Activated T-helper 1 cell treated with anti-CD3 and anti-CD28 coated beads, Interleukin-12 subunit alpha, Interleukin-12 subunit beta, Interleukin-2, Interleukin-4 antibody, amounts not matched to agents 30 ng/mL and 10 ng/mL and 1 ng/mL, durations not matched to agents 14 hours and 24 hours and 36 hours (primary cell): ENCODE measurements at regions not wholly inside any gene's neighbourhood (a gene's known extent, or its start where the extent isn't known, plus 50 kb on each side); places are given as distances from the start of the nearest gene placed in this dataset.

Experiments used
- DNase-seq: peaks from one replicate; pipeline ENCODE4 v3.0.0; 2021; ENCODE audit warnings: low spot score
- H3K27ac Mint-ChIP-seq: one replicate; pipeline ENCODE4 v1.8.0; 2021; ENCODE audit warnings: mild to moderate bottlenecking, mixed read lengths
- H3K27me3 Mint-ChIP-seq: one replicate; pipeline ENCODE4 v1.8.0; 2022; ENCODE audit warnings: mild to moderate bottlenecking, moderate library complexity, mixed read lengths; ENCODE audit not compliant: insufficient read depth
- H3K36me3 Mint-ChIP-seq: one replicate; pipeline ENCODE4 v1.8.0; 2021; ENCODE audit warnings: low read depth, mixed read lengths
- H3K4me1 Mint-ChIP-seq: one replicate; pipeline ENCODE4 v1.8.0; 2021; ENCODE audit warnings: low read depth, mixed read lengths
- H3K4me3 Mint-ChIP-seq: one replicate; pipeline ENCODE4 v1.8.0; 2021; ENCODE audit warnings: mild to moderate bottlenecking, moderate library complexity, mixed read lengths
- H3K9me3 Mint-ChIP-seq: one replicate; pipeline ENCODE4 v1.8.0; 2021; ENCODE audit warnings: mixed read lengths
- intact Hi-C: fragments of 100-400 bp; cut with micrococcal nuclease; formaldehyde crosslinking; loops from one replicate; pipeline ENCODE4 v1.15.1; 2024

- H3K4me3 Mint-ChIP-seq: no peak overlapping the region
- H3K9me3 Mint-ChIP-seq: no peaks in the 10 kb centered on the region
- H3K27me3 Mint-ChIP-seq: no peaks in the 10 kb centered on the region
- no peaks in the 10 kb centered on the region for H3K4me1 Mint-ChIP-seq
- H3K27ac Mint-ChIP-seq: no peak overlapping the region
- intact Hi-C loops: no loop called here
- no peak for DNase-seq
- no peaks in the 10 kb centered on the region for H3K36me3 Mint-ChIP-seq
These were observed 453.7 kb downstream of the ATP23 start for GRCh38 chr12:58395056-58395455.

- Mint-ChIP-seq H3K4me3 (no peak overlapping the region), H3K4me1 (no peaks in the 10 kb centered on the region), H3K9me3 (no peaks in the 10 kb centered on the region), H3K27me3 (no peaks in the 10 kb centered on the region), H3K36me3 (no peaks in the 10 kb centered on the region), H3K27ac (no peak overlapping the region)
- intact Hi-C loops: no loop called here
- DNase-seq: no peak
These were observed 454.1 kb downstream of the ATP23 start for GRCh38 chr12:58395470-58395869.

GRCh38 chr12:58396239-58396638, 454.9 kb downstream of the ATP23 start:
- H3K4me3 Mint-ChIP-seq: no peak overlapping the region
- H3K9me3 Mint-ChIP-seq: no peaks in the 10 kb centered on the region
- DNase-seq: no peak
- no peaks in the 10 kb centered on the region for H3K27me3 Mint-ChIP-seq
- intact Hi-C loops: no loop called here
- H3K4me1 Mint-ChIP-seq: no peaks in the 10 kb centered on the region
- H3K27ac Mint-ChIP-seq: no peak overlapping the region
- H3K36me3 Mint-ChIP-seq: no peaks in the 10 kb centered on the region

DNA sequence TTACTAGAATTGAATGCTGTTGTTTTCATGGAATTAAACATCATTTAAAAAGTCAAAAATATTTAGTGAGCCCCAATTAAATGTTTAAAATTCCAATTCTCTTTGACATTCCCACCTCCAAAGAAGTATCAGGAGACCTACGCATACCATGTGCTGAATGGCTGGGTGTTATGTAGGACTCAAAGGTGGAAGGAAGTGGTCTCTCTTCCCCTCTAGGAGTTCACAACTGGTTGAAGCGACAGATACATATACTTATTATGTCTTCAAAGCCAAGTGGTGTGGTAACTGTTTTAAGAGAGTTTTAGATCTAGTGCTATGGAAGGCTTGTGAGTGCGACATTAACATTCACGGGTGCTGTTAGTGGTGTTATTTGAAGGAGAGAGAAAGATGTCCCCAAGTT, 464.0 kb downstream of the ATP23 start:
- Mint-ChIP-seq H3K4me3 (no peak overlapping the region), H3K27me3 (no peaks in the 10 kb centered on the region), H3K4me1 (no peaks in the 10 kb centered on the region), H3K27ac (no peak overlapping the region), H3K9me3 (no peaks in the 10 kb centered on the region), H3K36me3 (no peaks in the 10 kb centered on the region)
- DNase-seq: no peak
- intact Hi-C loops: no loop called here

- Mint-ChIP-seq H3K4me1 (peaks cover 6% of the 10 kb centered on the region), H3K36me3 (no peaks in the 10 kb centered on the region), H3K27me3 (no peaks in the 10 kb centered on the region), H3K27ac (no peak overlapping the region), H3K9me3 (no peaks in the 10 kb centered on the region), H3K4me3 (no peak overlapping the region)
- DNase-seq: no peak
- intact Hi-C loops: no loop called here
These were observed 467.1 kb downstream of the ATP23 start for GRCh38 chr12:58408516-58408915.

DNA sequence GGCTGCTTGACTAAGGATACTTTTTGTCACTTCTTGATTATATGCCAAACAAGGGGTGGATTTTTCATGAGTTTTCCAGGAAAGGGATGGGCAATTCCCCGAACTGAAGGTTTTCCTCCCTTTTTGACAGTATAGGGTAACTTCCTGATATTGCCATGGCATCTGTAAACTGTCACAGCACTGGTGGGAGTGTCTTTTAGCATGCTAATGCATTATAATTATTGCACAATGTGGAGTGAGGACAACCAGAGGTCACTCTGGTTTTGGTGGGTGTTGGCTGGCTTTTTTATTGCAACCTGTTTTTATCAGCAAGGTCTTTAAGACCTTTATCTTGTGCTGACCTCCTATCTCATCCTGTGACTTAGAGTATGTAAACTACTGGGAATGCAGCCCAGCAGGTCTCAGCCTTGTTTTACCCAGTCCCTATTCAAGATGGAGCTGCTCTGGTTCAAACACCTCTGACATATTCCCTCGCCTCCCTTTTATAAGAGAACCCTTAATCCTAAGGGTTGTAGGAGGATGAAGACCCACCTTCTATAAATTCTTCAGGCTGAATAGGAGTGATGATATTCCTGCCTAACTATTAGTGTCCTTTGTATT, 471.2 kb downstream of the ATP23 start:
- intact Hi-C loops: no loop called here
- H3K4me1 Mint-ChIP-seq: peaks cover 6% of the 10 kb centered on the region
- H3K4me3 Mint-ChIP-seq: no peak overlapping the region
- H3K27me3 Mint-ChIP-seq: peaks cover 2% of the 10 kb centered on the region
- H3K36me3 Mint-ChIP-seq: no peaks in the 10 kb centered on the region
- no peaks in the 10 kb centered on the region for H3K9me3 Mint-ChIP-seq
- H3K27ac Mint-ChIP-seq: no peak overlapping the region
- no peak for DNase-seq

- Mint-ChIP-seq H3K9me3 (no peaks in the 10 kb centered on the region), H3K4me3 (no peak overlapping the region), H3K27me3 (peaks cover 4% of the 10 kb centered on the region), H3K27ac (no peak overlapping the region), H3K4me1 (peaks cover 6% of the 10 kb centered on the region), H3K36me3 (no peaks in the 10 kb centered on the region)
- intact Hi-C loops: no loop called here
- no peak for DNase-seq
These were observed 472.4 kb downstream of the ATP23 start for GRCh38 chr12:58413794-58414193.

GRCh38 chr12:58414398-58414871, 473.1 kb downstream of the ATP23 start:
- DNase-seq: no peak
- Mint-ChIP-seq H3K4me1 (peaks cover 6% of the 10 kb centered on the region), H3K27me3 (peaks cover 8% of the 10 kb centered on the region), H3K9me3 (no peaks in the 10 kb centered on the region), H3K4me3 (no peak overlapping the region), H3K36me3 (no peaks in the 10 kb centered on the region), H3K27ac (no peak overlapping the region)
- intact Hi-C loops: no loop called here

DNA sequence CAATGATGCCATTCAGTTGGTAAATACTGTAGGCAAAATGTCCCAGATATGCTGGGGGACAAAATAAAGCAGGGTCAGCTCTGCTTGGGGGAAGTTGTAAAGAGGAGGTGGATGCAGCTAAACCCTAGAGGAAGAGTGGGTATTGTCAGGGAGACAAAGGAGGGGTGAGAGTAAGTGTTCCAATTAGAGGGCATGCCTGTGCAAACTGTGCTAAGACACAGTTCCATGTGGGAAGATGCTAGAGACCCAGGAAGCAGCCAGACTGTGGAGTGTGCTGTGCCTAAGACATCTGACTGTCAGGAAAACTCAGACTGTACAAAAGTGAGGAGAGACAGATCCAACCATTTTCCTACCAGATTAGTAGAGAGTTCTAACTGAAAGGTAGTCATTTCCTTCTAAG, 474.3 kb downstream of the ATP23 start:
- no peak overlapping the region for H3K27ac Mint-ChIP-seq
- peaks cover 11% of the 10 kb centered on the region for H3K27me3 Mint-ChIP-seq
- no peaks in the 10 kb centered on the region for H3K36me3 Mint-ChIP-seq
- no peak for DNase-seq
- no peaks in the 10 kb centered on the region for H3K9me3 Mint-ChIP-seq
- no peak overlapping the region for H3K4me3 Mint-ChIP-seq
- intact Hi-C loops: no loop called here
- peaks cover 6% of the 10 kb centered on the region for H3K4me1 Mint-ChIP-seq

DNA sequence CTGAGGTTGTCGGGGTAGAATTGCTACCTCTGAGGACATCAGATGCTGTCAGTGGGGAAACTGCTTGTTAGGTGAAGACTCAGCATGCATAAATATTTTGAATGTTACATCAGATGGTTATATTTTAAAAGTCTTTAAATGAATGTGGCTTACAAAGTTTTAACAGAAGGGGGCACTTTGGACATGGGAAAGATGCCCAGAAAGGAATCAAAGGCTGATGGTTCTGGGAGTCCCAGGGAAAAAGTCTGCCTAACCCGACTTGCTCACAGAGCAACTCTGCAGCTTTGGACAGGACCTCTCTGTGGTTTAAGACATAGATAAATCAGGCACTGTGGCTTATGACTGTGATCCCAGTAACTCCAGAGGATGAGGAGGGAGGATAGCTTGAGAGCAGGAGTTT, 474.9 kb downstream of the ATP23 start:
- Mint-ChIP-seq H3K4me1 (peaks cover 6% of the 10 kb centered on the region), H3K9me3 (no peaks in the 10 kb centered on the region)

DNA sequence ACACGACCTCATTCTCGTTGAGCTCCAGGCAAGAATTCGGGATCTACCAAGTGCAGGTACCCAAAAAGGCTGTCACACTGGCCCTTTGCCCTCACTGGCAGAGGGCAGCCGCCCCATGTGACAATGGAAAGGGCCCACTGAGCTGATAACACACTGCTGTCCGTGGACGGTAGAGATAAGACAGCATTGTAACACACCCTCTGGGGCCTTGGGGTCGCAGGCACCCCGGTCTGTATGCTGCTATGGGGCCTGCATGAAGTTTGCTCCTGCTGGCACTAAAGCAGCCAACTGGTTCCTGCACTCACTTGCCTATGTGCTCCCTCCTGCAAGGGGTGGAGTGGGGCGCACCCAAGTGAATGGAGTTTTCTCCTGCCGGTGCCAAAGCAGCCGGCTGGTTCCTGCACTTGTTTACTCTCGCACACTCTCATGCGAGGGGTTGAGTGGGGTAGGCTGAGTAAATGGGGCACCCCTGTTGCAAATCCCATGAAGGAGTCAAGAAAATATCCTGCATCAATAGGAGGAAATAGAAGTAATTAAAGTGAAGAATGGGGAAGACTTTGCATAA, 477.9 kb downstream of the ATP23 start:
- Mint-ChIP-seq H3K9me3 (peaks cover 4% of the 10 kb centered on the region), H3K27ac (no peak overlapping the region), H3K36me3 (no peaks in the 10 kb centered on the region), H3K27me3 (peaks cover 21% of the 10 kb centered on the region), H3K4me3 (no peak overlapping the region), H3K4me1 (peaks cover 6% of the 10 kb centered on the region)
- intact Hi-C loops: no loop called here
- DNase-seq: no peak

More for the DNA sequence above, 474.9 kb downstream of the ATP23 start:
- H3K27ac Mint-ChIP-seq: no peak overlapping the region
- no peak for DNase-seq
- no peaks in the 10 kb centered on the region for H3K36me3 Mint-ChIP-seq
- H3K4me3 Mint-ChIP-seq: no peak overlapping the region
- intact Hi-C loops: no loop called here
- H3K27me3 Mint-ChIP-seq: peaks cover 16% of the 10 kb centered on the region

DNA sequence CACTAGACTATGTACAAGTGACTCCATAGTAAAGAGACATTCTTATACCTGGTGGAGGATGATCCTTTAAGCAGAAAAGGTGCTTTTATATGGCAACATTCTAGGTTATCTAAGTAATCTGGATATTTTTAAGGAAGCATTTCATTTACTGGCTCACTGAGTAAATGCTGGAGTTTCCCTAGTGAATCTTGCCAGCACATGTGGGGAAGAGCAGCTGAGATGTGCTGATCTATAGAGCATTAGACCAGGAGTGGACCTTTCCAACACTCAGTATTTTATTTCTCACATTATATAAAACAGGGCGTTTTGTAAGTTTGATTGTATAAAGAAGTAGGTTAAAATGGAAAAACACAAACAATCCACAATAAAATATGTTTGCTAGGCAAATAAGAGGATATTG, 478.5 kb downstream of the ATP23 start:
- intact Hi-C loops: loop anchor here (5.0 kb wide), 1 partner anchor 578 kb away; no protein-coding TSS in a partner anchor
- peaks cover 4% of the 10 kb centered on the region for H3K9me3 Mint-ChIP-seq
- H3K4me1 Mint-ChIP-seq: peaks cover 12% of the 10 kb centered on the region
- H3K4me3 Mint-ChIP-seq: no peak overlapping the region
- H3K36me3 Mint-ChIP-seq: no peaks in the 10 kb centered on the region
- no peak for DNase-seq
- peaks cover 21% of the 10 kb centered on the region for H3K27me3 Mint-ChIP-seq
- H3K27ac Mint-ChIP-seq: no peak overlapping the region

DNA sequence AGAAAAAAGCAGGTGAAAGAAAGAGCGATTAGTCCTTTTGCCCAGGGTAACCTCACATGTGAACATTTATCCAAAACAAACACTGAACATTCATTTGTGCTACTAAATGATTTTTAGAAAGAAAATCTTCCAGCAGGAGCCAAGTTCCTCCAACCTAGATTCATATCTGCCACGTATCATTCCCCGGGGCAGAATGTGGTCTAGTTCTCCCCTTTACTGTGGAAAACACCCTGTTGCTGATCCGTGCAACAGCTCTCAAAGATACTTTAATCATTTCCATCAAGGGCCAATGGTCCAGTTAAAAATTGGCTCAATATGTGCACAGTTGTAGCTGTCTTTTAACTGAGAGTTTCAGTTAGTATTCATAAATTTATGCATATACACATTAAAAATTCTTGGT, 479.1 kb downstream of the ATP23 start:
- peaks cover 4% of the 10 kb centered on the region for H3K9me3 Mint-ChIP-seq
- intact Hi-C loops: loop anchor here (5.0 kb wide), 1 partner anchor 578 kb away; no protein-coding TSS in a partner anchor
- H3K27ac Mint-ChIP-seq: no peak overlapping the region
- no peaks in the 10 kb centered on the region for H3K36me3 Mint-ChIP-seq
- H3K4me3 Mint-ChIP-seq: no peak overlapping the region
- peaks cover 21% of the 10 kb centered on the region for H3K27me3 Mint-ChIP-seq
- DNase-seq: no peak
- peaks cover 18% of the 10 kb centered on the region for H3K4me1 Mint-ChIP-seq
